GM04504 (cell line): ENCODE measurements at regions not wholly inside any gene's neighbourhood (a gene's known extent, or its start where the extent isn't known, plus 50 kb on each side); places are given as distances from the start of the nearest gene placed in this dataset.
"Not testable (repeated sequence)": the region's sequence is repeated elsewhere in the genome, so short reads cannot be mapped to it uniquely, and the experiment has no call there.

ENCODE experiments used
- DNase-seq: peaks from one replicate; pipeline ENCODE4 v3.0.0-alpha.2; 2012; ENCODE audit warnings: low read depth

DNA sequence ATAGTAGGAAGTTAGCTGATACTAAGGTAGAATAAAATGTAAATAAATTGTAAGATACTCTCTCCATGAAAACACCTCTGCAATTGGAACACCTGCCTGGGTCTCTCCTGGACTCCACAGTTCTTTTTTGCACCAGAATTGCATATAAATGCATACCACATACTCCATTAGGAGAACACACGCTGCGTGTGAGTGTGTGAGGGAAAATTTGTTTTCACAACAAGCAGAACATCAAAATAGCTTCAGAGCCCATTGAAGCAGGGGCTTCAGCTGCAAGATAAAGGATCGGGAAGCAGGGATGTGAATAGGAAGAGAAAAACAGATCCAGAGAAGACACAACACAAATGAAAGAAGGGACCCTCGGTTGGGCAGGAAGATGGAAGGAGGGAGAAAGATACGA is 389.8 kb upstream of the BRINP1 start:
- DNase-seq, result no peak

GRCh38 chr9:119758241-119758640 is 389.0 kb upstream of the BRINP1 start:
- DNase-seq, result no peak

DNA sequence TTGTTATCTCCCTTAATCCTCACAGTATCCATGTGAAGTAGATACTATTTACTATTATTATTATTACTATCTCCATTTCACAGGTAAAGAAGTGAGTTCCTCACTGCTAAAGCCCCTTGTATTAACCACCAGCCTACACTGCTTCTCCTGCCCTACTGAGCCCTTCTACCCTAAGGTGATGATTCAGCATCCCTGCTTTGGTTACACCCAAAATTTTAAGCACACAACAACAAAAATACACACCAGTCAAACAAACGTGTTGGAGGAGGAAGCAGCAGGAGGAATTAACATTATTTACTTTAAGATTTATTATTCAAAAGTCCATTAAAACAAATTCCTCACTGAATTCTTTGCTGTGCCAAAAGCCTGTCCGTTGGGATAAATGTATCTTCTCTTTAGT is 370.2 kb upstream of the BRINP1 start:
- DNase-seq, result no peak

DNA sequence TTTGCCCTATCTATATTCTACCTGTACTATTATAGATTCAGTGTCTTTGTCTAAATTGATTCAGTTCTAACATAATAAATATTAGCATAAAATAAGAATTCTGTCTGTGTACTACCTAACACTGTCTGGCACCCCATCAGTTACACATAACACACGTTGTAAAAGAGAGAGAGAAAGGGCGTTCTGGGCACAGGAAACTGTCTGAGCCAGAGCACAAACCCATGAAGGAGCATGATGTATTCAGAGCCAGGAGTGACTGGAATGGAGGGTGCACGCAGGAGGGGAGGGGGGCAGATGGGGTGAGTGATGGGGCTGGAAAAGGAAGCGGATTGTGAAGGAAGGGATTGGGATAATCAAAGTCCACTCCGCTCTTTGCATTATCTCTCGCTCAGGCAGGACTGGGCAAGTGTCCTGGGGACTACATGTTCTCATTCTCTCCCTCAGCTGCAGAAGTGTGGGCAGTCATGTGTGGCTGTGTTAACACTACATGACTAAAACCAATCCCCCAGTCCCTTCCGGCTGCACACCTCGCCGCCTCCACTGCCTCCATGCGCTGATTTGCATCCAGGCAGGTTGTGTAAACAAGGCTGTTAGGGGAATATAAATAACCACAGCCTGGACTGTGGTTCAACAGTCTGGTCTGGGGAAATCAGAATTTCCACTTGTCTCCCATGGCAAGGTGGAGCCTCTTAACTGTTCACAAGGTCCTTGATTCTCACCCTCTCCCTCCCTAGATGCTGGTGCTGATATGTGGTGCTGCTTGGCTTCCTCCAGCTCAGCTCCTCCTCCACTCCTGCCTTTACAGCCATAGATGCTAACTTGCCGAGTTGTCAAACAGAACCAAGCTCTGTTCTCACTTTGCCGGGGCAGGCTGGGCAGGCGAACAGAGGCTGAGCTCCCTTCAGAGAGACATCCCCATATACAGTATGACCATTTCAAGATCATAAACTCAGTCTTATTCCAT is 367.5 kb upstream of the BRINP1 start:
- DNase-seq, result no peak

GRCh38 chr9:119727988-119728387 is 358.8 kb upstream of the BRINP1 start:
- DNase-seq, result no peak

DNA sequence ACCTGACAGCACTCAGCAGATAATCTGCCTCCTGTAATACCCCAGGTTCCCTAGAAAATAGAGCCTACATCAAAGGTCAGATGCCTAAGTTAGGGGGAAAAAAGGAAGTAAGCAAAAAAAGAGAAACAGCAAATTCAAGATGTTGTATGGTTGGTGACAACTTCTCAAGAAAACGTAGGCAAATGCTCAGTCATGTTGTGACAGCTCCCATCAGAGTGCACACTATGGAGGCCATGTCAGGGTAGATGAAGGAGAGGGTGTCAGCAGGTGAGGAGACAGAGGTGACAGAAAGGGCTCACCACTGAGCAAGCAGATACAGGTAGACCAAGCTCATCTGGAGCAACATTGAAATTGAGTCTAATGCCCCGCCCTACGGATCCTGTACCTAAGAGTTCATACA is 356.8 kb upstream of the BRINP1 start:
- DNase-seq, result no peak

DNA sequence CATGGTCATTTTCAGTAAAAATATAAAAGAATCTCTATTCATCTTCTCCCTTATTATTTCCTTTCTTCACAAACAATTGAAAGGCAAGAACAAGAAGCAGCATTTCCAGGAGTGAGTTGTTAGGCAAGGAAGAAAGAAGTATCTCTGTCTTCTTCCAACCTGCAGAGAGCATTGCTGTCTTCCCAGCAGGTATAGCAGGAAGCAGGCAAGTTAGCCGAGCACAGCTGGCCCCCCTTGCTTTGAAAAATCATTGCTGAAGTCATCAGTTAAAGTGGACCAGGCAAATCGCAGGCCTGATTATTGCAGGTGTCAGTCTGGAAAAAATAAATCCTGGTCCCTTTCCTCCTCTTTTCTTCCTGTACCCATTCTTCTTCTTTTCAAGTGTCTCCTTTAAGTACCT is 353.1 kb upstream of the BRINP1 start:
- DNase-seq, result no peak

- DNase-seq, result no peak
These were observed 343.1 kb upstream of the BRINP1 start for GRCh38 chr9:119712325-119712724.

DNA sequence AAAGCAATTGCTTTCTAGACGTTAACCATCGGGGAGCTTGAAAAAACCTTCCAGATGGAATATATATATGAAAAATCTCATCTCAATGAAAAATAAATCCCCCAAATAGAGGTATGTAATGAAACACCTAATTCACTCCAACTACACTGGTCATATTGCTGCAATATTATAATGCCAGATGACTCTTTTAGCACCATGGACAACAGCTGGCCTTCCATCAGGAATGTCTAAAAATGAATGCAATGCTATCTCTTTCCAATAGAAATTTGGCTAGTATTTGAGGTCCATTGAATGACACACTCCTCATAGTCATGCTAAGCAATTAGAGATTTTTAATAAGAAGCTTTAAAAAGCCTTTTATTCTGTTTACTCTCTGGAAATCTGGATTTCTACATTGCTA is 340.2 kb upstream of the BRINP1 start:
- DNase-seq, result no peak

DNA sequence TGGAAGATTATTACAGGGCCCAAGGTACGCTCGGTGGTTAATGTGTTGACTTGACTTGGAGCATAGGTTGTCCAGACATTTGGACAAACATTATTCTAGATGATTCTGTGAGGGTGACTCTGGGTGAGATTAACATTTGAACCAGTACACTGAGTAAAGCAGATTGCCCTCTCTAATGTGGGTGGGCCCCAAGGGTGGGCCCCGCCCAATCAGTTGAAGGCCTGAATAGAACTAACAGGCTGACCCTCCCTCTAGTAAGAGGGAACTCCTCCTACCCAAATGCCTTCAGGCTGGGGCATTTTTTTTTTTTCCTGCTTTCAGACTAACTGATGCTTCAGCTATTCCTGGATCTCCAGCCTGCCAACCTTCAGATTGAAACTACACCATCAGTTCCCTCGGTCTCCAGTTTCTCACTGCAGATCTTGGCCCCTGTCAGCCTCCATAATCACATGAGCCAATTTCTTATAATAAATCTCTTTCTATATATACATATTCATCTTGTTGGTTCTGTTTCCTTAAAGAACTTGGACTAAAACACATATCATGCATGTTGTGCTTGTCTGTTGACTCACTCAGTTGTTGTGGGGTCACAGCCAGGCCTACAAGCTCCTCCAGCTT is 338.1 kb upstream of the BRINP1 start:
- no peak for DNase-seq

- no peak for DNase-seq
These were observed 332.4 kb upstream of the BRINP1 start for GRCh38 chr9:119701651-119702050.

DNA sequence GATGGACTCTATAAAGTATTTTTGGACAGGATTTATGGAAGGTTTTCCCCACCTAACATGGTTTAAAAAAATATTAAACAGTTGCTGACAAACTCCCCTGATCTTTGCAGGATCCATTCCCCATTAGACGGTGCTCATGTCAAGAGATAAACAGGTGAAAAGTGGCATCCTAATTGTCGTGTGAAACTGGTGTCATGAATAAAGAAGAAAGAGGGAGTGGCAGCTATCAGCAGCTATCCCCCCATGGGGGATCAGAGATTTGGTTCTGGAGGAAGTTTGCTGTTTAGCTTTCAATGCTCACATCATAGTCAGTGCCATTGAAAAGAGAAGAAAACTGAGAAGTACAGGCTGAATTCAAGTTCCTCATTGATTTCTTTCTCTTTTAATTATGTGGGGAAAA is 329.3 kb upstream of the BRINP1 start:
- no peak for DNase-seq

DNA sequence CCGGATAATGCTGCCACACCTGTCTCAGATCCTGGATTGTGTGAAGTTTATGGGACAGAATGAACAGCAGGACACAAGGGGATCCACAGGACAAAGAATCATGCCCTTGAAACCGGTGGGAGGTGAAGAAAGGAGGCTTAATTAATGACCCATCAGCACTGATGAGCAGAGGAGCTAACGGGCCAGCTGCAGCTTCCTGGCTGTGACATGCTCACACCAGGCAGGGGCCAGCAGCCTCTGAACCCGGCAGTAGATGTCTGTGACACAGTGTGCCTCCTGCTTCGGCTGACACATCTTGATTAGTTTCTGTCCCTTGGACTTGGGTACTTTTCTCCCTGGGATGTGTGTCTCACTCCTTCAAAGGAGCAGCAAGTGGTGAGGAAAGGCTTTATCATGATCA is 328.8 kb upstream of the BRINP1 start:
- no peak for DNase-seq

GRCh38 chr9:119689879-119690278 is 320.6 kb upstream of the BRINP1 start:
- DNase-seq, result no peak

DNA sequence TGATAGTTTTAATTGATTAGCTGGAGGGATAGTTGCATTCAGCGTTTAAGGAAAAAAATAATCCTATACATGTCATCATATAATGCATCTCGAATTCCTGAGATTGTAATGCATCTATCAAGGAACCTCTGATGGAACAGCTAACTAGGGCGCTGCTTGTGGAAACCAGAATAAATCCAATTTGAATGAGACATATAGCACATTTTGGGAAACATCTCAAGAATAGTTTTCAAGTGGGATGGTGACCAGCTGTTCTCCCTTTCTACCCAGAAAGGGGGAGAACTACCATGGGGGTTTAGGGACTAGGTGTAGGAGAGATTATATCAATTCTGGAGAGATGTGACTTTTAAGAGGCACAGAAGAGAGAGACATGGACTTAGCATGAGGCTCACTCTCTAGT is 319.3 kb upstream of the BRINP1 start:
- DNase-seq, result no peak

GRCh38 chr9:119677811-119678505 is 308.7 kb upstream of the BRINP1 start:
- DNase-seq, result no peak

DNA sequence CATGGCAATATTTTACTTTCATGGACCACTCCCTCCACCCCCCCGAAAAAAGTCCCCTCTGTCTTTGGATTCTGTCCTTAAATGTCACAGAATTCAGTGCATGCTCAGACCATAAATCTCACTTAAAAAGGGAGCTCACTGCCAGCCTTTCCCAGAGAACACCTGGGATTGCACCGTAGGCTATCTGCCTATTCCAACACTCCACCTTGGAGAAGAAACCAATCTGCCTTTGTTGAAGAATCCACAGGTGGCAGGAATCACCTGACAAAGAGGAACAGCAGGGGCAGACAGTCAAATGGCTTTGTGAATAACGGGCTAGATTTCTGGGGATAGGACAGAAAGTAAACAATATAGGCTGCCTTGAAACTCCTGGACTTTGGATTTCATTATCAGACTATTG is 306.7 kb upstream of the BRINP1 start:
- no peak for DNase-seq

- DNase-seq, result not testable (repeated sequence)
These were observed 303.5 kb upstream of the BRINP1 start for GRCh38 chr9:119672763-119673162.

DNA sequence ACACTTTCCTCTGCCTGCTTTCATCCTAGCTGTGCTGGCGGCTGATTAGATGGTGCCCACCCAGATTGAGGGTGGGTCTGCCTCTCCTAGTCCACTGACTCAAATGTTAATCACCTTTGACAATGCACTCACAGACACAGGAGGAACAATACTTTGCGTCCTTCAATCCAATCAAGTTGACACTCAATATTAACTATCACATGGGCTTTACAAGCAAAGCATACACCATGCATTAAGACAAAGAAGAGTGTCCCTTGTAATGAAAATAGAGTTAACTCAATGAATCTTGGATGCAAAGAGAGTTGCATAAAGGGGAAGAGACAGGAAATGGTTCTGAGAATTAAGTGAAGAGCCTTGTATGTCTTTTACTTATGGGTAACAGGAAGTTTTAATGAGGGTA is 298.7 kb upstream of the BRINP1 start:
- DNase-seq, result no peak

DNA sequence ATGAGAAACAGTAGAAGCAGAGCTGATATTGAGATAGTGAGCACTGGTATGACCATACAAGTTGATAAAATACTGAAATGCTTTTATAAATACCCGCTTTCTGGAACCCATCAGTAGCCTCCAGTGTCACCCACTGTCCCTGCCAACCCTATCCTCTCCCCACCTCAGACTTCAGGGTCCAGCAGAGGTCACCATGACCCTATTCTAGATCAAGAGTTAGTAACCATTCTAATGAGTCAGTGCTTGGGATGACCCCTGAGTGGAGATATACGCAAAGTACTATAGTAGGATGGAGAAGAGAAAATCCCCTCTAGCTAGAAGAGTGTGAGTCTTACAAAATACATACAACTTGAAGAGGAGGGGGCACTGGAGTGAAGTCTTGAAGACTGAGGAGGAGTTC is 297.9 kb upstream of the BRINP1 start:
- DNase-seq, result no peak

- no peak for DNase-seq
These were observed 293.1 kb upstream of the BRINP1 start for GRCh38 chr9:119662329-119662728.

DNA sequence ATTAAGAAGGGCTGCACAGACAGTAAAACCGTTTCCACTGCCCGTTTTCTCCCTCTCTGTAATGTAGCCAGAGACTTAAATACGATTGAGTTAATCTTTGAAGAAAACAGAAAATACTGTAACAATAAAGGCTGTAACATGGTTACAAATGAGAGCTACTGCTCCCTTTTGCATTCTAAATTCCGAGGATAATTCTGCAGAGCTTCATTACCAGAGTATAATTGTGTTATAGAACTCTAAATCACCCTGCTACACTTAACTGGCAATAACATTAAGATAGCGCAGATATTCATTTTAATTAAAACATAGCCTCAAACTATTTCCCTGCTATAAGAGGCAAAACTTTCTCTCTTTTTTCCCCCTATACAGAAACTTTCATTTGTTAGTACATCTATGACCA is 283.7 kb upstream of the BRINP1 start:
- DNase-seq, result no peak

DNA sequence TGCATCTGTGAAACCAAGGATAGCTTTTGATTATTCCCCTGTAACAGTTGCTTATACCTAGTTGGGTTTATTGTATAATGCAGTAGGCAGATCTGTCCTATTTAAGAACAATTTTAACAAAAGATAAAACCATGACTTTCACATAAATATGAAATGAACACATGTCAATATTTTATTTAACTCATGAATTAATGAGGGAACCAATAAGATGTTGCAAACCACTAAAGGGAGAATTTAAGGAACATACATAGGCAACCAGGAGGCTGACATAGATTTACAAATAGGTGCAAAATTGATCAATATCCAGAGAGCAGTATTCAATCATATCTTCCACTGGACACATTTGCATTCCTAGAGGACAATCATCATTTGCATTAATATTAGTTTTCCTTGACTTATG is 280.0 kb upstream of the BRINP1 start:
- DNase-seq, result no peak
